ENCODE measurements at regions not wholly inside any gene's neighbourhood (a gene's known extent, or its start where the extent isn't known, plus 50 kb on each side); places are given as distances from the start of the nearest gene placed in this dataset.

DNA sequence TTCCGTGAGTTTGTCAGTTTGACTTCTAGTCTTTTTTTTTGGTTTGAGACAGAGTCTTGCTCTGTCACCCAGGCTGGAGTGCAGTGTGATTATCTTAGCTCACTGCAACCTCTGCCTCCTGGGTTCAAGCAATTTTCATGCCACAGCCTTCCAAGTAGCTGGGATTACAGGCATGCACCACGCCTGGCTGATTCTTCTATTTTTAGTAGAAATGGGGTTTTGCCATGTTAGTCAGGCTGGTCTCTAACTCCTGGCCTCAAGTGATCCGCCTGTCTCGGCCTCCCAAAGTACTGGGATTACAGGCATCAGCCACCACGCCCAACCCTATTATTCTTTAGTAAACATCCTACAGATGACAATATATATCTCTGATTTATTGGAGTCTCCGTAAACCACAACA, 506.5 kb downstream of the PREX1 start:
- no peaks in the 10 kb centered on the region for H3K9me3 ChIP-seq (ENCODE audit: severe bottlenecking)
- H3K27me3 ChIP-seq (ENCODE audit: insufficient read depth, low read depth, severe bottlenecking): no peaks in the 10 kb centered on the region
- H3K36me3 ChIP-seq: no peaks in the 10 kb centered on the region
- H3K27ac ChIP-seq: no peak overlapping the region
- TF ChIP-seq, protein P1, sequence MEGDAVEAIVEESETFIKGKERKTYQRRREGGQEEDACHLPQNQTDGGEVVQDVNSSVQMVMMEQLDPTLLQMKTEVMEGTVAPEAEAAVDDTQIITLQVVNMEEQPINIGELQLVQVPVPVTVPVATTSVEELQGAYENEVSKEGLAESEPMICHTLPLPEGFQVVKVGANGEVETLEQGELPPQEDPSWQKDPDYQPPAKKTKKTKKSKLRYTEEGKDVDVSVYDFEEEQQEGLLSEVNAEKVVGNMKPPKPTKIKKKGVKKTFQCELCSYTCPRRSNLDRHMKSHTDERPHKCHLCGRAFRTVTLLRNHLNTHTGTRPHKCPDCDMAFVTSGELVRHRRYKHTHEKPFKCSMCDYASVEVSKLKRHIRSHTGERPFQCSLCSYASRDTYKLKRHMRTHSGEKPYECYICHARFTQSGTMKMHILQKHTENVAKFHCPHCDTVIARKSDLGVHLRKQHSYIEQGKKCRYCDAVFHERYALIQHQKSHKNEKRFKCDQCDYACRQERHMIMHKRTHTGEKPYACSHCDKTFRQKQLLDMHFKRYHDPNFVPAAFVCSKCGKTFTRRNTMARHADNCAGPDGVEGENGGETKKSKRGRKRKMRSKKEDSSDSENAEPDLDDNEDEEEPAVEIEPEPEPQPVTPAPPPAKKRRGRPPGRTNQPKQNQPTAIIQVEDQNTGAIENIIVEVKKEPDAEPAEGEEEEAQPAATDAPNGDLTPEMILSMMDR (IDR thresholded peaks at IDR 0.05; ENCODE audit: low read depth, low read length): no peak
- no peak overlapping the region for H3K4me3 ChIP-seq (ENCODE audit: low read depth, low read length)
- no peak for DNase-seq

GRCh38 chr20:48319943-48320584, 507.7 kb downstream of the PREX1 start:
- Histone ChIP-seq H3K27me3 (ENCODE audit: insufficient read depth, low read depth, severe bottlenecking) (no peaks in the 10 kb centered on the region), H3K9me3 (ENCODE audit: severe bottlenecking) (no peaks in the 10 kb centered on the region), H3K36me3 (no peaks in the 10 kb centered on the region), H3K4me3 (ENCODE audit: low read depth, low read length) (no peak overlapping the region), H3K27ac (no peak overlapping the region)
- TF ChIP-seq, protein P1 (IDR thresholded peaks at IDR 0.05; ENCODE audit: low read depth, low read length): no peak
- DNase-seq: no peak

- DNase-seq: no peak
- no peak overlapping the region for H3K27ac ChIP-seq
- no peak overlapping the region for H3K4me3 ChIP-seq (ENCODE audit: low read depth, low read length)
These were observed 510.2 kb downstream of the PREX1 start for GRCh38 chr20:48317578-48317977.

DNA sequence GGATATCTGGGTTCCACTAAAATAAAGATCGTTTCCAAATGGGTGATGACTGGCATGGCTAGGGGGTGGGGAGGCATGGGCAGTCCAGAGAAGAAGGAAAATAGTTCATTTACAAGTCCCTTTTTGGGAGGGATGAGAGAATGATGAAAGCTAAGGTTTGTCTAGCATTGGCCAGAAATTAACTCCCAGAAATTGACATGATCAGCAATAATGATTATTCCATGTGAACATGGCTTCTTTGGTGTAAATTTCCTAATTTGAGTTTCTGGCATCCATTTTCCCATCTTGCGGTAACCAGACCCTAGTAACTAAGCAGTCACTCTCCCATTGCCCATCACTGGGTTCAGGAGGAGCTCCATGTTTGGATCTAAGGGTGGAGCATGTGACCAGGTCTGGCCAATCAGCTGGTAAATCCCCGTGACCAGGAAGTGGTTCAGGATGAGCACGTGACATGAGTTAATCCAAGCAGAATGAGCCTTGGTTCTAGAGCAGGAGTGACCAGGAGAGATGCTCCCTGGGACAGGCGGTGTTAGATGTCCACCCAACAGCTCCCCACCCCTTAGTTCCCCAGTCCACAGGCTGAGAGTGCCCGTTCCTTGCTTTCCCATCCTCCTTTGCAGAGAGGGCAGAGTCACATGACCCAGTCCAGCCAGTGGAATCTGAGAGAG, 512.7 kb downstream of the PREX1 start:
- TF ChIP-seq, protein P1 (IDR thresholded peaks at IDR 0.05; ENCODE audit: low read depth, low read length): no peak
- no peaks in the 10 kb centered on the region for H3K9me3 ChIP-seq (ENCODE audit: severe bottlenecking)
- no peaks in the 10 kb centered on the region for H3K27me3 ChIP-seq (ENCODE audit: insufficient read depth, low read depth, severe bottlenecking)
- no peak overlapping the region for H3K4me3 ChIP-seq (ENCODE audit: low read depth, low read length)
- no peak overlapping the region for H3K27ac ChIP-seq
- no peaks in the 10 kb centered on the region for H3K36me3 ChIP-seq
- no peak for DNase-seq

More at GRCh38 chr20:48317578-48317977, 510.2 kb downstream of the PREX1 start:
- TF ChIP-seq, protein P1 (IDR thresholded peaks at IDR 0.05; ENCODE audit: low read depth, low read length): no peak
- Histone ChIP-seq H3K36me3 (no peaks in the 10 kb centered on the region), H3K9me3 (ENCODE audit: severe bottlenecking) (no peaks in the 10 kb centered on the region), H3K27me3 (ENCODE audit: insufficient read depth, low read depth, severe bottlenecking) (no peaks in the 10 kb centered on the region)

- no peak overlapping the region for H3K4me3 ChIP-seq (ENCODE audit: low read depth, low read length)
- H3K27ac ChIP-seq: no peak overlapping the region
- H3K27me3 ChIP-seq (ENCODE audit: insufficient read depth, low read depth, severe bottlenecking): no peaks in the 10 kb centered on the region
- no peaks in the 10 kb centered on the region for H3K9me3 ChIP-seq (ENCODE audit: severe bottlenecking)
- TF ChIP-seq, protein P1 (IDR thresholded peaks at IDR 0.05; ENCODE audit: low read depth, low read length): no peak
- H3K36me3 ChIP-seq: no peaks in the 10 kb centered on the region
- DNase-seq: no peak
These were observed 514.5 kb downstream of the PREX1 start for GRCh38 chr20:48313324-48313723.

Data from WERI-Rb-1 (cell line).